Activated CD8-positive, alpha-beta memory T cell treated with anti-CD3 and anti-CD28 coated beads for 36 hours (primary cell): ENCODE measurements at regions not wholly inside any gene's neighbourhood (a gene's known extent, or its start where the extent isn't known, plus 50 kb on each side); places are given as distances from the start of the nearest gene placed in this dataset.

ENCODE experiments used
- CTCF ChIA-PET: fragments of 350-600 bp; sonication (Branson Sonifier 250); formaldehyde crosslinking; loops from one replicate; lab custom pipeline; 2021; ENCODE audit warnings: antibody characterized with exemption; lab: Charles Lee
- POLR2A ChIA-PET: fragments of 350-600 bp; sonication (Branson Sonifier 250); formaldehyde crosslinking; loops from one replicate; lab custom pipeline; 2021; ENCODE audit warnings: antibody characterized with exemption; lab: Charles Lee

DNA sequence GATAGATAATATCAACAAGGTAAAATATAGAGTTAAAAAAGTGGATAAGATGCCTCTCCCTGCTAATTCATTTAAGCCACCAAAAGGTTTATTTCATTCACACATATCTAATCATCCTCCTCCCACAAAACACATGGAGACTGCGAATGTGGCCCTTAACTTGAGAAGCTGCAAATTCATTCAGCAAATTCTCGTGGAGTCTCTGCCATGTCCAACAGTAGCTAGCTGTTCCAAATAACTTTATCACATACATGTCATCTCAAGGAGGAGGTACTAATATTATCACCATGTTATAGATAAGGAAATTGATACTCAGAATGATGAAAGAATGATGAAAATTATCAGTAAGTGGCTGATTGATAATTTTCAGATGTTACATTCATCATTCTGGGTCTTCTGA is 950.2 kb downstream of the CDH11 start:
- POLR2A ChIA-PET: no interaction called here

DNA sequence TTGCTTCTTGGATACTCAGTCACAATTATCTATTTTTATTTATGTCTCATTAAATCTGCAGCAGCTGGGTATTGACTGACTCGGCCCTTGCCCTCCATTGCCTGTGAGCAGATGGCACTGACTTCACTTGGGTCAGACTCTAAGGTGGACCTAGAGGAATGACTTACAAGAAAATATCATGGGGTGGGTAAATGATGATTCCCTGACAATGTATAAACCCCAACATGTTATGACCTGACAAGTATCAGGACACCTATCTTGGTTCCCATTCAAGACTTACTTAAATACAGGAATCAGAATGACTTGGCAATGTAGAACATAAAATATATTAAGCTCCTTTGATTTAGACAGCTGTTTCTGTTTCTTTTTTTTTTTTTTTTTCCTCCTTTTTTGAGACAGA is 953.5 kb downstream of the CDH11 start:
- ChIA-PET CTCF (no interaction called here), POLR2A (no interaction called here)

More for the DNA sequence above, 950.2 kb downstream of the CDH11 start:
- CTCF ChIA-PET: no interaction called here

DNA sequence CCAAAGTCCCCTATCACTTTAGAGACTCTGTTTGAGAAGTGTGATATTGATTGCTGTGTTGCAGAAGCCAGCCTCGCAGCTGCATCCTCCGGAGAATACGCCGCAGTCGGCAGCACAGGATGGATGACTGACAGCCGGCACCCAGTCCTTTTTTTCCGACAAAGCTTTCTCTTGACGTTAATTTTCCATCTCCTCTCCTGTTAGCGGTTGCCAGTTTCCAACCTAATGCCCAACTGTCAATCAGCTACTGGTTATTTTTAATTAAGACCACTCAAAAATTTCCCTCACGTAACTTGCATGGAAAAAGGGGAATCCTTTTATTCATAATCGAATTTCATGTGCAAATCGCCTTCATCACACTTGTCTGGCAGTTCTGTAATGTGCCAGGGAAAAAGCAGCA is 953.9 kb downstream of the CDH11 start:
- ChIA-PET POLR2A (no interaction called here), CTCF (no interaction called here)

DNA sequence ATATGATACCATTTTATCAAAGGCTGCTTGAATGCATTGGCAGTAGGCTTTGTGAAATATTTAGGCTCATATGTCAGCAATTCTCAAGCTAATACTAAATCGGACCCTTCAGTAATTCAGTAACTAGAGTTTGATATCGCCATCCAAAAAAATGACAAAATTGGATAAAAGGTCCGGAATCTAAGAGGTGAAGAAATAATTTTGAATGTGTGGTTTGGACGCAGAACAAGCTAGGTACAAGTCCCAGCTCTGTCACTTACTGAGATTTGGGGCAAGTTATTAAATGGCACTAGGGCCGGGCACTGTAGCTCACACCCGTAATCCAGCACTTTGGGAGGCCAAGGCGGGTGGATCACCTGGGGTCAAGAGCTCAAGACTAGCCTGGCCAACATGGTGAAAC is 956.5 kb downstream of the CDH11 start:
- ChIA-PET POLR2A (interaction anchor here (0.6 kb wide), 1 partner anchor 831 kb away, joined by 3 read pairs; no protein-coding TSS in a partner anchor), CTCF (no interaction called here)

DNA sequence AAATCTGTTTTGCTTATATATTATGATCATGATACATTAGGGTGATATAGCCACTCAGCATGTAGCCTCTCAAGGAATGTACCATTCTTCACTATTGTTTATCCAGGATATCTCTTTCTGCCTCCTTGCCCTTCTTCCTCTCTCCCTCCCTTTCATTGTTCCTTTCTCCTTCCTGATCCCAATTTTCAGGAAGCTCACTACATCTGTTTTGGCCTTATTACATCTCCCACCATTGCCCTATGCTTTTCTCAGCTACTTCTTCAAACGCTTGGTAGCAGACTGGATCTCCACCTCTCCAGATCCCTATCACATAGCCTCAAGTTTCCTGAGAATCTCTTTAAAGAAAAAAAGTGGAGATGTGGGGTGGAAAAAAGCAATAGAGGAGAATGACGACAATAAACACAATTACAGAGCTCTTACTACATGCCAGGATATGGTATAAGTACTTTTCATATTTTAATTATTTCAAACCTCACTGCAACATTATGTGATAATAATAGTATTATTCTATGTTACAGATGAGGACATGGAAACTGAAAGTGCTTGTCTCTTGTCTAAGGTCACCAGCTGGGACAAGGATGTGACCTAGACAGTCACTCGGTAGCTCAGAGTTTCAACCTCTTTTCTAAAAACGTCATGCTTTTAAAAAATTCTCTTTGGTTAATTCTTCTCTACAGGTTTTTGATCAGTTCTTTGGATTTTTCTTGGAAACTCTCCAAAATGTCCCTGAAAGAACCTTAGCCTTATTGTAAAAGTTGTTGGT is 959.1 kb downstream of the CDH11 start:
- ChIA-PET CTCF (no interaction called here), POLR2A (no interaction called here)

DNA sequence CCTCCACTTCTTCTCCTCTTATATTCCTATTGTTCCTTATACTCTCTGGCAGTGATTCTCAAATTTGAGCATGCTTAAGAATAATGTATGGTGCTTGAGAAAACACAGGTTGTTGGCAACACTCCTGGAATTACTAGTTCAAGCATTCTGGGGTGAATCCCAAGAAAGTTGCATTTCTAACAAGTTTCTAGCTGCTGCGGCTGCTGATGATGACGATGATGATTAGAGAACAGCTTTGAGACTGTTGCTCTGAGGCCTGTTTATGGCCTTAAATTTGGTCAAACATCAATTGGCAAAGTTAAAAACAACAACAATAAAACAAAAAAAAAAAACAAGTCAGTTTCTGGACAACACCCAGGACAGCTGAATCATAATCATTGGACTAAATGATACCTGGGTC is 961.9 kb downstream of the CDH11 start:
- ChIA-PET CTCF (no interaction called here), POLR2A (no interaction called here)

DNA sequence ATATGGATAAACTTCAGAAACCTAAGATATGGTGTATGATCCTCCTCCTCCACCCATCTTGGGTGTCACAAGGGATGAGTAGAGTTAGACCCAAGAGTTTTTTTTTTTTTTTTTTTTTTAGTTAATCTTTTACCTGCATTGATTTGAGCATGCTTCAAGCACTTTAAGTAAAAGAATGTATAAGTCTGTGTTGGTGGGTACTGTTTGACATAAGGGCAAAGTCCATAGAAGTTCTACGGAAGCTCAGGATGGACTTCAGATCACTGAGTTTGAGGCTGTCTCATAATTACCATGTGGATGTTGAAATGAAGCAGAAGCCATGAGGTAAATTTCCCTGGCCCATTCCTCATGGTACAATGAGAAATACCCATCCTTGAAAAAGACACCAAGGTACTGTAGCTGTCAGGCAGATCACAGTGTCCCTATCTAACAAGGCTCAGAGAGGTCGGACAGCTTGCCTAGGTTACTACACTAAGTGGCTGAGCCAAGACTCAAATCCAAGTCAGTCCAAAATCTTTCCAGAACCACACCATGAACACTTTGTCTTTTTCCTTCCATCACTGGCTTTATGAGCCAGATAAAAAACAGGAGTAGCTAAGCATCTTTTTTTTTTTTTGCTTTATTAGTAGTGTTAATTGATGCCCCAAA is 962.8 kb downstream of the CDH11 start:
- ChIA-PET POLR2A (no interaction called here), CTCF (no interaction called here)

DNA sequence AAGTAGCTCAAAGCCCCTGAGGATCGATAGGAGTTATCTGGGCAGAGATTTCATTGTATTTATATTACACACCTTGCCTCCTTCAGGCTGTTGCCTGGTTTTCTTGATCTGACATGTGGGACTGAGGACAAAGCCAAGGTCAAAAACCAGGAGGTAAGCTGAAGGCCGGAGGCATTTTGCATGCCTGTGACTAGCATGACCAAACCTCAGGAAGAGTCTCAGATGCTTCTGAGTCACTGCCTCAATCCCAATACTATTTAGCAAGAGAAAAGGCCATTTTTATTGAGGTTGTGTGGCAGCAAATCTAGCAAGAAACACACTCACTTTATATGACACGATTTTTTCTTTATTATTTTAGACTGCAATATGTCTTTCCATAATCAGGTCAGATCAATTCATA is 968.1 kb downstream of the CDH11 start:
- CTCF ChIA-PET: no interaction called here
- POLR2A ChIA-PET: no interaction called here

DNA sequence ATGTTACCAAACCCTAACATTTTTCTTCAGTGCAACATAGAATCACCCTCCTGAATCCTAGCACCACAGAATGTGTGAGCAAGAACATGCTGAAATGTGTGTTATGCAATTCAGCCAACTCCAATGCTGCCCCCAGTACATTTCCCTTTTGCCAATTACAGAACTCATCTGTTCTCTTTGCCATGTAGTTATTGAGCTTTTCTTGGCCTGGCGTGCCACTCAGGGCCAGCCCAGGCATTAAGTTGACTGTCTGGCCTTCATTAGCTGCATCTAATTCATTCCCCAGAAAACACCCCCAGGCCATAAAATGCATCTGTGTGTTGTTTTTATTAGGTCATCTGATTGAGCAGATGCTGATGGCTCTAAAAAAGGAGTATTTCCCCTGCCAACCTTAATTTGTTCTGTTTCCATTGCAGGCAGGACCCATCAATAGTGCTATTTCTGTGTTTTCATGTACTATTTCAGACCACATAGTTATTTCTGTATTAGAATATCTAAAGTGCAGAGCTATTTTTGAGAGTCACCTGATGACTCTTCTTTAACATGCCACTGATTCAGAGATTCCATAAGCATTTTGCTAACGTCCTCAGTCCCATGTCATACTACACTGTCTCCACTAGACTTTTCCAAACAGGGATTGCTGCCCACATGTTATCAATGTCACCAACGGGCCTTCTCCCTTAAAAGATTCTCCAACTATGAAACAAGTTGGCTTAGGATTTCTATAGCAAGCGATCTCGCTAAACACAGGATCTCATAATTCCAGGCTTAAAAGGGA is 969.7 kb downstream of the CDH11 start:
- CTCF ChIA-PET: no interaction called here
- POLR2A ChIA-PET: no interaction called here

DNA sequence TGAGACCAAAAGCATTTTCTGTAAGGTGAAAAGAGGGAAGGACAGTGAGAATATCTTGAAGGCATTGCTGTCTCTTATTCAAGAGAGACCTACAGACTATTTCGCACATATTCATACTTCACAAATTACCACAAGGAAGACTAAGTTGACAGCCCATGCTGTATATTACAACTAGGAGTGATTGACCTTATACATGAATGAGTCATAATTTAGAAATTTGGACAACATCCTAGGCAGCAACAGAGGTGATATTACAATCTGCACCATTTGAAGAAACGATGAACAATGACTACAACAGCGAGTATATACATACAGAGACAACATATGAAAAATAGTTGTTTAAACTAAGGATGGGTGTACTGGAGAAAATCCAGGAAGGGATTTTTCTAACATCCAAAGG is 971.7 kb downstream of the CDH11 start:
- CTCF ChIA-PET: no interaction called here

DNA sequence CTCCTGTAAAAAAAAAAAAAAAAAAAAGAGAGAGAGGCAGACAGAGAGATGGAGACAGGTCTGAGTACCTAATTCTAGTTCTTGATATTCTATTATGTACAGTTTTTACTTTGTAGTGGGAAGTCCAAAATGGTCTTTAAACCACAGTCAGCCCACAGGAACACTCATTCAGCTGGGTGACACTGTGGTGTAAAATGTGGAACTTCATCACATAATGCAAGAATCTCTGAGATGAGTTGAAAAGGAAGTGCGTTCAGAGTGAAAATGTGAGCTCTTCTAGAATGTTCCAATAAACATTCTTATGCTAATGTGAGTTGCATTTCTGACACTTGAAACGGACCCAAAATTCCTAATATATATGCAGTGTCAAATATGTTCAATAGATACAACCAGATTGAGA is 972.1 kb downstream of the CDH11 start:
- ChIA-PET POLR2A (no interaction called here), CTCF (no interaction called here)

More for the DNA sequence above, 971.7 kb downstream of the CDH11 start:
- POLR2A ChIA-PET: no interaction called here

DNA sequence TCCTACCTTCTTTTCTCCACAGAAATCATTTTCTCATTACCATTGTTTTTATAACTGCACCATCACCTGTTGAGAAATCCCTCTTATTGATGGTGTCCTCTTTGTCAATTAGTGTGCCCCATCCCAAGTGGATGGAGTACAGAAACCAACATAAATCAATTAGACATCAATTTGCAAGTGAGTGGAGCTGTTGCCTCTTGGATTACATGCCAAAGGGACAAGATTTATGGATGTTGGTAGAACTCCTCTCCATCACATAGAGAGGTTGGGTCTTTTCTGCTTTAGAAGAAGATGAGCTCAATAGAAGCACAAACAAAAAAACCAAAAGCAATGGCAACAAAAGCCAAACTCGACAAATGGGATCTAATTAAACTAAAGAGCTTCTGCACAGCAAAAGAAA is 973.5 kb downstream of the CDH11 start:
- POLR2A ChIA-PET: no interaction called here
- CTCF ChIA-PET: no interaction called here

DNA sequence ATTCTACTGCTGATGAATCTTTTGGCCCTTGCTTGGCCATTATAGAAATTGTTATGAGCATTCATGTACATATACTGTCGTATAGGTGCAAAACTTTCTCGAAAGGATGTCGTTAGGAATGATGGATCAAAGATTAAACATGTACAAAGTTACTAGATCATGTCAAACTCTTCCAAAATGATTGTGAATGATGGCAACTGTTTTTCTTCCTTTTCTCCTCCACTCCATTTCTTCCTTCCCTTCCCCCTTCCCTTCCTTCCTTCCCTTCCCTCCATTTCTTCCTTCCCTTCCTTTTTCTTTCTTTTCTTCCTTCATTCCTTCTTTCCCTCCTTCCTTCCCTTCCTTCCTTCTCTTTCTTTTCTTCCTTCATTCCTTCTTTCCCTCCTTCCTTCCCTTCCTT is 973.9 kb downstream of the CDH11 start:
- ChIA-PET CTCF (no interaction called here), POLR2A (no interaction called here)

DNA sequence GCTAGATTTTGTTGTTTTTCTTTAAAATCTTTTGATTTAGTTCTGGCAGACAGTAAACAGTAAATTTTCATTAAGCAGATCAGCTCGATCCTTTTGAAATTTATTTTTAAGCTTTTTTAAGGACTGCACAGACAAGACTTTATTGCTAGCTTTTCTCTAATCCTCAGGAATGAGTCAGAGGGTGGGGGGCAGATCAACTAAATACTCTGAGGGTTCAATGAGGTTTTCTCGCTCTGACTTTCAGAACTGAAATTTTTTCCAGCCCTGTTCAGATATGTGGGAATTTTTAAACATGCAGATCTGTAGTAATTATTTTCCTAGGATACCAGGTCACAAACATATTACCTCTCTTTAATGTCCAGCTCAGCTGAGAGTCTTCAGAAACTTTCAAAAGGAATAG is 977.2 kb downstream of the CDH11 start:
- ChIA-PET CTCF (no interaction called here), POLR2A (no interaction called here)

DNA sequence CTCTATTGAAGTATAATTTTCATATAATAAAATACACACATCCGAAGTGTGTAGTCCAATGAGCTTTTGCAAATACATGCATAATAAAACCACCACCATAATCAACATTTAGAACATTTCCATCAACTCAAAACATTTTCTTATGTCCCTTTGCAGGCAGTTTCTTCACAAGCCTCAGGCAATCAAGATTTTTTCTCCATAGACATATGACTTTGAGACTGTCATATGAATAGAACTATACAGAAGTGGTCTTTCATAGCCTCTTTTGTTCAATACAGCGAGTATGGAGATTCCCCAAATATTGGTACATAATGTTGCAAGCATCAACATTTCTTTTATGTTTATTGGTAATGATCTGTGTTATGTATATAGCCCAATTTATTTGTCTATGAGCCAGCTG is 983.2 kb downstream of the CDH11 start:
- POLR2A ChIA-PET: no interaction called here
- CTCF ChIA-PET: no interaction called here

DNA sequence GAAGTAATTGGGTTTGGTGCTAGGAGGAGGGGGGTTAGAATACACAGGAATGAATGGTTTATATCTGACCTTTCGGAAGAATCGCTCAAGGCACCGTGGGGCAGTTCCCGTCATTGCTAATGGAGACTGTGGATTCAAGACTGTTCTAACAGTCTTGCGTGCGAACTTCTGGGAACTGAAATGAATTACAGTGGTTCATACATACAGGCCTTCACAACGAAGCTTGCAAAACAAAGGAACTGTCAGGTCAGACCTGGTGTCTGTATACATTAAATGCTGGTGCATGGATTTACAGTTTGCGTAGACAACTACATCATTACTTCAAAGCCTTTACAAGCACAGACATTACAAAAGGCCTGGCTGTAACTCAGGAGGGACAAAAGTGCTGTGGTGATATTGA is 983.9 kb downstream of the CDH11 start:
- POLR2A ChIA-PET: no interaction called here
- CTCF ChIA-PET: no interaction called here

DNA sequence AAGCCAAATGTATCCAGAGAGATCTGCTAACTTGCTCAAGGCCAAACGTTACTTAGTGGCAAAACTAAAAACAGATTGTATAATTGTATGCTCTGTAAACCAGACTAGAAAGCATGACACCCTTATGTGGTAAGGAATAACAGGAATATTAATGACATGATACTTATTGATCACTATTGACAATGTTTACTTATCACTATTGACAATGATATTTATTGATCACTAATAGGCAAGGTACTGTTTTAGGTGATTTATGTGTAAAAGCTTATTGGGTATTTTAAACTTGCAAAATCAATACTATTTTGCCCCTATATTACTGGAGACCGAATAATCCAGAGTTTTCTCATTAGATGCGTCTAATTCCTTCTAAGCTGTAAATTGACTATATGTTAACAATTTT is 985.1 kb downstream of the CDH11 start:
- ChIA-PET POLR2A (no interaction called here), CTCF (no interaction called here)

DNA sequence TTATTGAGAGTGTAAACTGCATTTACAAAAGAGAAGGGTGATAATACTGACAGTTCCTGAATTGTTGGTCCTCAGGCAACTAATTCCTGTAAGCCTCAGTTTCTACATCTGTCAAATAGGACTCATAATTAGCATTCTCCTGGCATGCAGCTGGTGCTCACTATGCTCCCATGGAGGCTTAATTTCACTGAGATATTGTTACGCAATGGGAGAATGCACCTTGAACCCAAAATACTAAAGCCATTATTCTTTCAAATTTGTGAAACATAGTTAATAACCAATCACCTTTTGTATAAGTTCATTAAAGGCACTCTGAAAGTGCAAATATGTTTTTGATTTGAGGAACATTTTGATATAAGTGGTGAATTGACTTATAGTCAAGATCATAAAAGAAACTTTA is 985.5 kb downstream of the CDH11 start:
- POLR2A ChIA-PET: no interaction called here
- CTCF ChIA-PET: no interaction called here

DNA sequence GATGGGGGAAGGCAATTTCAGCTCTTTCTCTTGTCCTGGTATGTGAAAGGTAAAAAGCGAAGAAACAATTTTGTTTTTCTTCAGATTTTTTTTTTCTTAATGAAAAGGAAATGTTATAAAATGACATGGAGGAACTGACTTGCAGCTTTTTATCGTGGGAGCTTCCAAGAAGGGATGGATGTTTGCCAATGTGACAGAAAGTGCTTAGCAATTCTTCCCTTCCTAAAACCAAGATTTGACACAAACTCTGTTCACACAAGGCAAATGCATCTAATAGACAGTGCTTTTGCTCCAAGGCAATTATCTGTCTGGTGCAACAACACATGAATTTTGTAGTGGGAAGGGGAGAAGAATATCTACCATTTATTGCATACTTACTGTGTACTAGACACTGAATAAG is 988.5 kb downstream of the CDH11 start:
- POLR2A ChIA-PET: no interaction called here

DNA sequence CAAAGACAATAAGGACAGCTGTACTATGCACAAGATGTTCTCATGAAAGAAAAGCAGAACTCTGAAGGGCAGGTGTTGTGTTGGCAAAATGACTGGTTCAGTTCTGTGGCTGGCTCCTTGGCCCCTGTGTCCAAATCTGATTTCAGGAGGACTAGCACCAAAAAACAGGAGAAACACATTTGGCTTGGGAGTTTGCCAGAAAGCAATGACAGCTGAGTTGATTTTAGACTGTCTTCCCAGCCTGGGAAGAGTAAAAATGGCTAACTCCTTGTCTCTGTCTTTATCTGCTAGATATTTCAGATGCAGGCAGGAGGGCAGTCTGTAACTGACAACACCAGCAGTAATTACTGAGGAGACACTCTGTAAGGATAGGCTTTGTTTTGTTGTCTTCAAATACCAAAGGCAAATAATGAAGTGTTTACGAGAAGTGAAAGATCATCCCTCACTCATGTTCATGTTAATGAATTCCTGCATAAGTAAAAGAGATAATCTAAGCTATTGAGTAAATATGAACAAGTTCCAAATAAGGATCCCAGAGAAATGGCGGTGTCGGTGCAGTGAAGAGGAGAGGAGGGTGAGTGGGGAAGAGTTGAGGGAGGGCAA is 989.0 kb downstream of the CDH11 start:
- POLR2A ChIA-PET: no interaction called here
- CTCF ChIA-PET: no interaction called here

More for the DNA sequence above, 988.5 kb downstream of the CDH11 start:
- CTCF ChIA-PET: no interaction called here
